H1 (cell line): ENCODE measurements at regions not wholly inside any gene's neighbourhood (a gene's known extent, or its start where the extent isn't known, plus 50 kb on each side); places are given as distances from the start of the nearest gene placed in this dataset.

Experiments used
- CEBPB ChIP-seq: IDR thresholded peaks from 2 replicates; pipeline ENCODE4 v1.6.1; 2012; ENCODE audit warnings: low read depth, low read length
- GABPA ChIP-seq: IDR thresholded peaks from 2 replicates; pipeline ENCODE4 v1.6.1; 2011; ENCODE audit warnings: mild to moderate bottlenecking, low read length, moderate library complexity, borderline replicate concordance; ENCODE audit not compliant: insufficient read depth
- TF ChIP-seq, protein P1 (sequence below): fragments of 300-600 bp; sonication (generic); IDR thresholded peaks from 2 replicates; pipeline ENCODE4 v1.7.1; 2012; ENCODE audit warnings: low read length, moderate library complexity, mild to moderate bottlenecking, inconsistent platforms; ENCODE audit not compliant: insufficient replicate concordance
- TF ChIP-seq, protein P2 (sequence below), 3 experiments: IDR thresholded peaks; 1 replicate in 2 of 3; 2 replicates in 1 of 3; pipeline versions ENCODE4 v1.5.1 to v1.6.1; 2011; ENCODE audit warnings: low read length in 3 of 3, mild to moderate bottlenecking in 3 of 3, inconsistent platforms in 2 of 3, low read depth in 1 of 3, moderate library complexity in 1 of 3; ENCODE audit not compliant: insufficient read depth in 1 of 3; ENCODE audit errors: control extremely low read depth in 1 of 3

DNA sequence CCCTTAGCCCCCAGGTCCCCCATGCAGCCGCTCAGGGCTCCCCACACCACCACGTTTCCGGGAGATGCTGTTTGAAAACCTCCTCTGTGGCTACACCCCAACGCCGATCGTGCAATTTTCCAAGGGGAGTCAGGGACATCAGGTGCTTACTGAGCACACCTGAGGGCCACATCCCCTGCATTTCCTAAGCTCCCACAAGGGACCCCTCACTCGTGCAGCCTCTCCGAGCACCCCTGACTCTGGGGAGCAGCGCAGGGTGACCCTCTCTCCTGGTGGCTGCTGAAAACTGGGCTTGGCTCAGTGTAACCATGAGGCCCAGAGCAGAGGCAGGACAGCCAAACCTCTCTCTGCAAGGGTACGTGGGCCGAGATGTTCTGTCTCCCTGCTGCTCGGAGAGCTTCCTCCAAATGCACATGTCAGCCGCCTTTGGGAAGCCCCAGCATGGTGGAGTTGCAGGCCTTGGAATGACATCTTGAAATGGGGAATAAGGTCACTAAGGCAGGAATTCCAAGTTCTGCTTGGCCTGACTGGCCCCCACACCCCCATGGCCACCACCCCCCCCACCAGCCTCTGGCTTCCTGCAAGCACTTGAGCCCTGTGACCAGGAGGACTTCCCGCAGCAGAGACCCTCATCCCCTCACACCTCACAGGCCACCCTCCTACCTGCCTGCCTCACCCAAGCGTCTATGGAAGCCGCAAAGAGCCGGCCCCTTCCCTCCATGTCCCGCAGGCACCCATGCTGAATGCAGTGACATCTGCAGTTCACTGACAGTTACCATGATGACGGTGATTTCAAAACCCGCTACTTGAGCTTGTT is 257.4 kb downstream of the BRD1 start (continued):
- TF ChIP-seq, protein P1, sequence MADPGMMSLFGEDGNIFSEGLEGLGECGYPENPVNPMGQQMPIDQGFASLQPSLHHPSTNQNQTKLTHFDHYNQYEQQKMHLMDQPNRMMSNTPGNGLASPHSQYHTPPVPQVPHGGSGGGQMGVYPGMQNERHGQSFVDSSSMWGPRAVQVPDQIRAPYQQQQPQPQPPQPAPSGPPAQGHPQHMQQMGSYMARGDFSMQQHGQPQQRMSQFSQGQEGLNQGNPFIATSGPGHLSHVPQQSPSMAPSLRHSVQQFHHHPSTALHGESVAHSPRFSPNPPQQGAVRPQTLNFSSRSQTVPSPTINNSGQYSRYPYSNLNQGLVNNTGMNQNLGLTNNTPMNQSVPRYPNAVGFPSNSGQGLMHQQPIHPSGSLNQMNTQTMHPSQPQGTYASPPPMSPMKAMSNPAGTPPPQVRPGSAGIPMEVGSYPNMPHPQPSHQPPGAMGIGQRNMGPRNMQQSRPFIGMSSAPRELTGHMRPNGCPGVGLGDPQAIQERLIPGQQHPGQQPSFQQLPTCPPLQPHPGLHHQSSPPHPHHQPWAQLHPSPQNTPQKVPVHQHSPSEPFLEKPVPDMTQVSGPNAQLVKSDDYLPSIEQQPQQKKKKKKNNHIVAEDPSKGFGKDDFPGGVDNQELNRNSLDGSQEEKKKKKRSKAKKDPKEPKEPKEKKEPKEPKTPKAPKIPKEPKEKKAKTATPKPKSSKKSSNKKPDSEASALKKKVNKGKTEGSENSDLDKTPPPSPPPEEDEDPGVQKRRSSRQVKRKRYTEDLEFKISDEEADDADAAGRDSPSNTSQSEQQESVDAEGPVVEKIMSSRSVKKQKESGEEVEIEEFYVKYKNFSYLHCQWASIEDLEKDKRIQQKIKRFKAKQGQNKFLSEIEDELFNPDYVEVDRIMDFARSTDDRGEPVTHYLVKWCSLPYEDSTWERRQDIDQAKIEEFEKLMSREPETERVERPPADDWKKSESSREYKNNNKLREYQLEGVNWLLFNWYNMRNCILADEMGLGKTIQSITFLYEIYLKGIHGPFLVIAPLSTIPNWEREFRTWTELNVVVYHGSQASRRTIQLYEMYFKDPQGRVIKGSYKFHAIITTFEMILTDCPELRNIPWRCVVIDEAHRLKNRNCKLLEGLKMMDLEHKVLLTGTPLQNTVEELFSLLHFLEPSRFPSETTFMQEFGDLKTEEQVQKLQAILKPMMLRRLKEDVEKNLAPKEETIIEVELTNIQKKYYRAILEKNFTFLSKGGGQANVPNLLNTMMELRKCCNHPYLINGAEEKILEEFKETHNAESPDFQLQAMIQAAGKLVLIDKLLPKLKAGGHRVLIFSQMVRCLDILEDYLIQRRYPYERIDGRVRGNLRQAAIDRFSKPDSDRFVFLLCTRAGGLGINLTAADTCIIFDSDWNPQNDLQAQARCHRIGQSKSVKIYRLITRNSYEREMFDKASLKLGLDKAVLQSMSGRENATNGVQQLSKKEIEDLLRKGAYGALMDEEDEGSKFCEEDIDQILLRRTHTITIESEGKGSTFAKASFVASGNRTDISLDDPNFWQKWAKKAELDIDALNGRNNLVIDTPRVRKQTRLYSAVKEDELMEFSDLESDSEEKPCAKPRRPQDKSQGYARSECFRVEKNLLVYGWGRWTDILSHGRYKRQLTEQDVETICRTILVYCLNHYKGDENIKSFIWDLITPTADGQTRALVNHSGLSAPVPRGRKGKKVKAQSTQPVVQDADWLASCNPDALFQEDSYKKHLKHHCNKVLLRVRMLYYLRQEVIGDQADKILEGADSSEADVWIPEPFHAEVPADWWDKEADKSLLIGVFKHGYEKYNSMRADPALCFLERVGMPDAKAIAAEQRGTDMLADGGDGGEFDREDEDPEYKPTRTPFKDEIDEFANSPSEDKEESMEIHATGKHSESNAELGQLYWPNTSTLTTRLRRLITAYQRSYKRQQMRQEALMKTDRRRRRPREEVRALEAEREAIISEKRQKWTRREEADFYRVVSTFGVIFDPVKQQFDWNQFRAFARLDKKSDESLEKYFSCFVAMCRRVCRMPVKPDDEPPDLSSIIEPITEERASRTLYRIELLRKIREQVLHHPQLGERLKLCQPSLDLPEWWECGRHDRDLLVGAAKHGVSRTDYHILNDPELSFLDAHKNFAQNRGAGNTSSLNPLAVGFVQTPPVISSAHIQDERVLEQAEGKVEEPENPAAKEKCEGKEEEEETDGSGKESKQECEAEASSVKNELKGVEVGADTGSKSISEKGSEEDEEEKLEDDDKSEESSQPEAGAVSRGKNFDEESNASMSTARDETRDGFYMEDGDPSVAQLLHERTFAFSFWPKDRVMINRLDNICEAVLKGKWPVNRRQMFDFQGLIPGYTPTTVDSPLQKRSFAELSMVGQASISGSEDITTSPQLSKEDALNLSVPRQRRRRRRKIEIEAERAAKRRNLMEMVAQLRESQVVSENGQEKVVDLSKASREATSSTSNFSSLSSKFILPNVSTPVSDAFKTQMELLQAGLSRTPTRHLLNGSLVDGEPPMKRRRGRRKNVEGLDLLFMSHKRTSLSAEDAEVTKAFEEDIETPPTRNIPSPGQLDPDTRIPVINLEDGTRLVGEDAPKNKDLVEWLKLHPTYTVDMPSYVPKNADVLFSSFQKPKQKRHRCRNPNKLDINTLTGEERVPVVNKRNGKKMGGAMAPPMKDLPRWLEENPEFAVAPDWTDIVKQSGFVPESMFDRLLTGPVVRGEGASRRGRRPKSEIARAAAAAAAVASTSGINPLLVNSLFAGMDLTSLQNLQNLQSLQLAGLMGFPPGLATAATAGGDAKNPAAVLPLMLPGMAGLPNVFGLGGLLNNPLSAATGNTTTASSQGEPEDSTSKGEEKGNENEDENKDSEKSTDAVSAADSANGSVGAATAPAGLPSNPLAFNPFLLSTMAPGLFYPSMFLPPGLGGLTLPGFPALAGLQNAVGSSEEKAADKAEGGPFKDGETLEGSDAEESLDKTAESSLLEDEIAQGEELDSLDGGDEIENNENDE: no peak
- TF ChIP-seq CEBPB: no peak
- TF ChIP-seq GABPA: no peak
- TF ChIP-seq, protein P2, sequence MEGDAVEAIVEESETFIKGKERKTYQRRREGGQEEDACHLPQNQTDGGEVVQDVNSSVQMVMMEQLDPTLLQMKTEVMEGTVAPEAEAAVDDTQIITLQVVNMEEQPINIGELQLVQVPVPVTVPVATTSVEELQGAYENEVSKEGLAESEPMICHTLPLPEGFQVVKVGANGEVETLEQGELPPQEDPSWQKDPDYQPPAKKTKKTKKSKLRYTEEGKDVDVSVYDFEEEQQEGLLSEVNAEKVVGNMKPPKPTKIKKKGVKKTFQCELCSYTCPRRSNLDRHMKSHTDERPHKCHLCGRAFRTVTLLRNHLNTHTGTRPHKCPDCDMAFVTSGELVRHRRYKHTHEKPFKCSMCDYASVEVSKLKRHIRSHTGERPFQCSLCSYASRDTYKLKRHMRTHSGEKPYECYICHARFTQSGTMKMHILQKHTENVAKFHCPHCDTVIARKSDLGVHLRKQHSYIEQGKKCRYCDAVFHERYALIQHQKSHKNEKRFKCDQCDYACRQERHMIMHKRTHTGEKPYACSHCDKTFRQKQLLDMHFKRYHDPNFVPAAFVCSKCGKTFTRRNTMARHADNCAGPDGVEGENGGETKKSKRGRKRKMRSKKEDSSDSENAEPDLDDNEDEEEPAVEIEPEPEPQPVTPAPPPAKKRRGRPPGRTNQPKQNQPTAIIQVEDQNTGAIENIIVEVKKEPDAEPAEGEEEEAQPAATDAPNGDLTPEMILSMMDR (IDR thresholded peaks at IDR 0.05; ENCODE audit: control extremely low read depth in 1 of 3, insufficient read depth in 1 of 3, low read depth in 1 of 3, low read length in 3 of 3): no peak
